Occipital lobe (tissue), 1 donor: ENCODE measurements at regions not wholly inside any gene's neighbourhood (a gene's known extent, or its start where the extent isn't known, plus 50 kb on each side); places are given as distances from the start of the nearest gene placed in this dataset.
"Not testable (repeated sequence)": the region's sequence is repeated elsewhere in the genome, so short reads cannot be mapped to it uniquely, and the experiment has no call there.

Experiments used
- DNase-seq: peaks from one replicate; lab custom pipeline; 2025; lab: John Stamatoyannopoulos, UW

GRCh38 chrX:1700757-1701156, 85.9 kb downstream of the ASMT start:
- DNase-seq, result no peak

- DNase-seq, result not testable (repeated sequence)
These were observed 86.6 kb downstream of the ASMT start for GRCh38 chrX:1701396-1701901.

GRCh38 chrX:1702142-1702541, 87.3 kb downstream of the ASMT start:
- DNase-seq, result not testable (repeated sequence)

- not testable (repeated sequence) for DNase-seq
These were observed 87.7 kb downstream of the ASMT start for GRCh38 chrX:1702557-1702956.

- DNase-seq, result not testable (repeated sequence)
These were observed 94.4 kb downstream of the ASMT start for GRCh38 chrX:1709277-1709676.

- no peak for DNase-seq
These were observed 98.4 kb downstream of the ASMT start for GRCh38 chrX:1713296-1713695.

- no peak for DNase-seq
These were observed 102.5 kb downstream of the ASMT start for GRCh38 chrX:1717373-1717772.

GRCh38 chrX:1719270-1719669, 104.4 kb downstream of the ASMT start:
- DNase-seq, result no peak

GRCh38 chrX:1720836-1721235, 106.0 kb downstream of the ASMT start:
- no peak for DNase-seq

- DNase-seq, result no peak
These were observed 110.6 kb downstream of the ASMT start for GRCh38 chrX:1725472-1725871.

- DNase-seq, result no peak
These were observed 112.7 kb downstream of the ASMT start for GRCh38 chrX:1727531-1728027.

- no peak for DNase-seq
These were observed 119.9 kb downstream of the ASMT start for GRCh38 chrX:1734806-1735205.

- peak; percentile 2 for DNase-seq
These were observed 127.0 kb downstream of the ASMT start for GRCh38 chrX:1741816-1742394.

GRCh38 chrX:1743105-1743504, 128.2 kb downstream of the ASMT start:
- DNase-seq, result no peak

- no peak for DNase-seq
These were observed 128.8 kb downstream of the ASMT start for GRCh38 chrX:1743663-1744062.

GRCh38 chrX:1748408-1748807, 133.5 kb downstream of the ASMT start:
- no peak for DNase-seq

GRCh38 chrX:1749499-1749898, 134.6 kb downstream of the ASMT start:
- no peak for DNase-seq

- DNase-seq, result no peak
These were observed 135.4 kb downstream of the ASMT start for GRCh38 chrX:1750267-1750666.

- no peak for DNase-seq
These were observed 136.9 kb downstream of the ASMT start for GRCh38 chrX:1751781-1752180.

- not testable (repeated sequence) for DNase-seq
These were observed 137.9 kb downstream of the ASMT start for GRCh38 chrX:1752799-1753198.

- no peak for DNase-seq
These were observed 139.2 kb downstream of the ASMT start for GRCh38 chrX:1754077-1754476.

- DNase-seq, result no peak
These were observed 148.4 kb downstream of the ASMT start for GRCh38 chrX:1763294-1763693.

- not testable (repeated sequence) for DNase-seq
These were observed 150.1 kb downstream of the ASMT start for GRCh38 chrX:1764883-1765364.
